ENCODE measurements at regions not wholly inside any gene's neighbourhood (a gene's known extent, or its start where the extent isn't known, plus 50 kb on each side); places are given as distances from the start of the nearest gene placed in this dataset.

DNA sequence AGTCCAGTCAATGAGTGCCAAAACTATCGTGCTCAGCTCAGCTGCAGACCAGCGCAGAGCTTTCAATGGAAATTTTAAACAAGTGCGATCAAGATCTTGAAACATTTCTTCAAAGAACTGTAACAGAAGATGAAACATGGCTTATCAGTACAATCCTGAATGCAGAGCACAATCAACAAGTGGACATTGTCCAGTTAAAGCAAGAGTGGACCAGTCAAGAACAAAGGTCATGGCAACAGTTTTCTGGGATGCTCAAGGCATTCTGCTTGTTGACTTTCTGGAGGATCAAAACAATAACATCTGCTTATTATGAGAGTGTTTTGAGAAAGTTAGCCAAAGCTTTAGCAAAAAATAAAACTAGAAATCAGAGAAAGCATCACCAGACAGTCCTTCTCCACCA lies 374.2 kb downstream of the SETD4 start:
- peaks cover 15% of the 10 kb centered on the region for H3K27me3 ChIP-seq
- H3K36me3 ChIP-seq = no peaks in the 10 kb centered on the region
- TF ChIP-seq, protein P1, sequence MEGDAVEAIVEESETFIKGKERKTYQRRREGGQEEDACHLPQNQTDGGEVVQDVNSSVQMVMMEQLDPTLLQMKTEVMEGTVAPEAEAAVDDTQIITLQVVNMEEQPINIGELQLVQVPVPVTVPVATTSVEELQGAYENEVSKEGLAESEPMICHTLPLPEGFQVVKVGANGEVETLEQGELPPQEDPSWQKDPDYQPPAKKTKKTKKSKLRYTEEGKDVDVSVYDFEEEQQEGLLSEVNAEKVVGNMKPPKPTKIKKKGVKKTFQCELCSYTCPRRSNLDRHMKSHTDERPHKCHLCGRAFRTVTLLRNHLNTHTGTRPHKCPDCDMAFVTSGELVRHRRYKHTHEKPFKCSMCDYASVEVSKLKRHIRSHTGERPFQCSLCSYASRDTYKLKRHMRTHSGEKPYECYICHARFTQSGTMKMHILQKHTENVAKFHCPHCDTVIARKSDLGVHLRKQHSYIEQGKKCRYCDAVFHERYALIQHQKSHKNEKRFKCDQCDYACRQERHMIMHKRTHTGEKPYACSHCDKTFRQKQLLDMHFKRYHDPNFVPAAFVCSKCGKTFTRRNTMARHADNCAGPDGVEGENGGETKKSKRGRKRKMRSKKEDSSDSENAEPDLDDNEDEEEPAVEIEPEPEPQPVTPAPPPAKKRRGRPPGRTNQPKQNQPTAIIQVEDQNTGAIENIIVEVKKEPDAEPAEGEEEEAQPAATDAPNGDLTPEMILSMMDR (IDR thresholded peaks at IDR 0.05) = no peak
- no peak overlapping the region for H3K4me3 ChIP-seq
- intact Hi-C loops (cut with DNase I) = no loop called here
- ATAC-seq (no peak), DNase-seq (no peak)
- no peak overlapping the region for H3K27ac ChIP-seq
- no peaks in the 10 kb centered on the region for H3K9me3 ChIP-seq
- H3K4me1 ChIP-seq = no peaks in the 10 kb centered on the region

DNA sequence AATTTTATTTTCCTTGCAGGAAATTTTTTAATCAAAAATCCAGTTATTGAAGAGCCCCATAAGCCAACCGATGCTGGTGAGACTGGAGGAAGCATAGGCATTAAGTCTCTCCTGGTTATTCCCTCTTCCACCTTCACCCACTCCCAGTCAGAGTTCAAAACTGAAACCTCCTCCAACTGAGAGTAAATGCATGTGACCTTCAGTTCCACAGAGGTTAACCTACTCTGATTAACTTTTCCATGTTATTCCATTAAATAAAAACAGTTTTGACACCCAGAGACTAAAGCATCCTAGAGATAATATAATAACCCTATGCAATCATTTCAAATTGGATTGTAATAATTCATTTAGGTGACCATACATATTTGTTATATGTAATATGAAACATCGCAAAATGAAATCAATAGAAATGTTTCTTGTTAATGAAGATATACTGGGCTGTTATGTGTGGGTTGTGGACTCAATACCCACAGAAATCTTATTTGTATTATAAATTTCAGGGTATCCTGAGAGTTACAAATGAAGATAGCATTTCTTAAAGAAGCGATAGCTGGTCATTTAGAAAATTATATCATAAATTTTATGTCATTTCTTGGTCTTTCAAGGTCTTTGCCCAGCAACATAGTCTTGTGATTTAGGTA lies 376.5 kb downstream of the SETD4 start:
- Histone ChIP-seq H3K4me1 (no peaks in the 10 kb centered on the region), H3K36me3 (no peaks in the 10 kb centered on the region), H3K4me3 (no peak overlapping the region), H3K27ac (no peak overlapping the region), H3K27me3 (peaks cover 15% of the 10 kb centered on the region), H3K9me3 (no peaks in the 10 kb centered on the region)
- intact Hi-C loops (cut with DNase I) = no loop called here
- ATAC-seq (no peak), DNase-seq (no peak)
- TF ChIP-seq, protein P1 (IDR thresholded peaks at IDR 0.05) = no peak

DNA sequence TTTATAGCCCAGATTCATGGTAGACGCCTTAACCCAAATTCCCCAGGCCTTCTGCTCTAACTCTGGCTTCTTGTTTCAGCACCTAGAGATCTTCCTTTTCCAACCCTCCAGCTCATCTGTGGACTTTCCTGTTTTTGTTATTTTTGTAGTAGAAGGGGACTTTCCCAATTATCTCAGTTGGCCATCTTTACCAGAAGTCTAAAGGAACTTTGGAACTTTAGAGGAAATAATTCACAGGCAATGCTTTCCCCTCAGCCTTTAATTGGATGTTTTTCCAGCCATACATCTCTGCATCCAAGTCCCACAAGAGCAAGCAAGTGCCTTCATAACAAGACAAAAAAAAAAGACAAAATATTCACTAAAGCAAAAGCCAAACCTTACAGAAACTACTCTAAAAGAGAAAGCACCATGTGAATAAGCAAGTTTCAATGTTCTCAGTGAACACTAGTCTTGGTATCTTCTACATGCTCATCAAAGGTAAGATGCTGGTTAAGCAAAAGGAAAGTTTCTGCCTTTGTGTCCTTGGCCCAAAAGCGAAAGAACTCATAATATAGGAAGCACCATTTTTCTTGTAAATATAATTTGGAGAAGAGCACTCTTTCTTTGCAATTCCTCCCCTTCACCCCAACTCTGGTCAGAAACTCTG lies 377.3 kb downstream of the SETD4 start:
- intact Hi-C loops (cut with DNase I) = no loop called here
- Histone ChIP-seq H3K27me3 (peaks cover 14% of the 10 kb centered on the region), H3K4me1 (no peaks in the 10 kb centered on the region), H3K4me3 (no peak overlapping the region), H3K27ac (no peak overlapping the region), H3K9me3 (no peaks in the 10 kb centered on the region), H3K36me3 (no peaks in the 10 kb centered on the region)
- TF ChIP-seq, protein P1 (IDR thresholded peaks at IDR 0.05) = no peak
- no peak for DNase-seq
- no peak for ATAC-seq

DNA sequence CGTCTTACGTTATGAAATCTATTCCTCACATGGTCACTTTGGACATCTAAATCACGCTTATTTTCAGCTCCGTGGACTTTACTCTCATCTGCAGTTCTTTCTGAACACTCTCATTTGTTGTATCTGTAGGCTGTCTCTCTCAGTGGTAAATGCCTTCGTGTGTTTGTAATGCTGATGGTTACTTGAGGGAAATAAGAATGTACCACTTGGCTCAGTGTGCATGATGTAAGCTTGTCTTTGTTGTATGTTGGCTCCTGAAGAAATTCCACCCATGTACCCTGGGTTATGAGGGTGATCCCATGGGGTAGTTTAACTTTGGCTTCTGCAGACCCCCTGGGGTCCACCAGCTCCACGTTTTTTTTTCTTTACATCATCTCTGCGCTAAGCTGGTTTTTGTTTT lies 378.4 kb downstream of the SETD4 start:
- Histone ChIP-seq H3K9me3 (no peaks in the 10 kb centered on the region), H3K4me3 (no peak overlapping the region), H3K4me1 (no peaks in the 10 kb centered on the region), H3K36me3 (no peaks in the 10 kb centered on the region), H3K27me3 (peaks cover 9% of the 10 kb centered on the region), H3K27ac (no peak overlapping the region)
- TF ChIP-seq, protein P1 (IDR thresholded peaks at IDR 0.05) = no peak
- DNase-seq = no peak
- intact Hi-C loops (cut with DNase I) = no loop called here
- ATAC-seq = no peak

DNA sequence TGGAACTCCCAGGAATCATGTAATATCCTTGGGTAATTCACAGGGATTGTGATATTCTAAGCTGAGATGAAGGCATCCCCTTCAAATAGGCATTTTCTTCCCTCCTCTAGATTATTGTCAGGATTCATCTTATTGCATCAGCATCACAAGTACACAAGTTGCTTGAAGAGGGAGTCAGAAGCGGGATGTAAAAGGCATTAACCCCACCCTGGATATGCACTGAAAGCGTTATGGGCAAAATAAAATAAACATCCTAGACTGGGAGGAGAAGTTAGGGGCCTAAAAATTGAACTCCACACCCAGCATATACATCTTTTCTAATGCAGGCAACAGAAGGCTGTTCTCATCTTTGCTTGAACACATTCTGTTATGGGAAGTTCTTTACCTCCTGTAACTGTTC lies 381.2 kb downstream of the SETD4 start:
- no peak overlapping the region for H3K4me3 ChIP-seq
- H3K27me3 ChIP-seq = peaks cover under 1% of the 10 kb centered on the region
- no peaks in the 10 kb centered on the region for H3K4me1 ChIP-seq
- no peak overlapping the region for H3K27ac ChIP-seq
- TF ChIP-seq, protein P1 (IDR thresholded peaks at IDR 0.05) = no peak
- intact Hi-C loops (cut with DNase I) = no loop called here
- ATAC-seq = no peak
- no peaks in the 10 kb centered on the region for H3K9me3 ChIP-seq
- no peak for DNase-seq
- H3K36me3 ChIP-seq = no peaks in the 10 kb centered on the region

Data from upper lobe of right lung (tissue), 1 donor.